CD14-positive monocyte (primary cell): ENCODE measurements at regions not wholly inside any gene's neighbourhood (a gene's known extent, or its start where the extent isn't known, plus 50 kb on each side); places are given as distances from the start of the nearest gene placed in this dataset. TPM values are rescaled to one million over a fixed set of nuclear protein-coding genes. Genes with fewer than 3 reads are reported as not detected.

Experiments
- small RNA-seq: library from RNA; depleted of rRNA; stranded (forward); fragments of <200 nt; gene quantifications from one replicate; pipeline ENCODE3, GENCODE V24; 2012; ENCODE audit warnings: low read depth; ENCODE audit not compliant: insufficient read length

Small RNA genes lying in the stretch of these regions (small RNA-seq; reads per million reads assigned to genes)
- gene AC008740.2 = not detected
